Ammon's horn (tissue), 1 donor: ENCODE measurements at regions not wholly inside any gene's neighbourhood (a gene's known extent, or its start where the extent isn't known, plus 50 kb on each side); places are given as distances from the start of the nearest gene placed in this dataset.

Source experiments
- DNase-seq: peaks from one replicate; pipeline ENCODE4 v3.0.0-alpha.2; 2016; ENCODE audit warnings: low spot score

GRCh38 chr5:8981496-8981895 lies 564.4 kb downstream of the SEMA5A start:
- no peak for DNase-seq

GRCh38 chr5:8984386-8984785 lies 561.5 kb downstream of the SEMA5A start:
- DNase-seq = no peak
